H9 (cell line): ENCODE measurements at regions not wholly inside any gene's neighbourhood (a gene's known extent, or its start where the extent isn't known, plus 50 kb on each side); places are given as distances from the start of the nearest gene placed in this dataset.

Experiments used
- DNase-seq: peaks from one replicate; pipeline ENCODE4 v3.0.0-alpha.2; 2017
- H2AFZ ChIP-seq: one replicate; pipeline ENCODE4 v1.6.1; 2013; ENCODE audit warnings: mild to moderate bottlenecking, low read length, control low read depth, moderate library complexity
- H2AK5ac ChIP-seq: 2 replicates; pipeline ENCODE4 v1.6.1; 2013; ENCODE audit warnings: low read length, control low read depth, mixed read lengths; ENCODE audit not compliant: insufficient read length
- H2BK120ac ChIP-seq: one replicate; pipeline ENCODE4 v1.6.1; 2013; ENCODE audit warnings: low read depth, mild to moderate bottlenecking, low read length, control low read depth, inconsistent platforms; ENCODE audit not compliant: poor library complexity, severe bottlenecking
- H2BK12ac ChIP-seq: 2 replicates; pipeline ENCODE4 v1.6.1; 2013; ENCODE audit warnings: low read length, control low read depth, mixed read lengths, low read depth; ENCODE audit not compliant: insufficient read length
- H2BK15ac ChIP-seq: 2 replicates; pipeline ENCODE4 v1.6.1; 2013; ENCODE audit warnings: low read depth, low read length, control low read depth
- H2BK20ac ChIP-seq: one replicate; pipeline ENCODE4 v1.6.1; 2013; ENCODE audit warnings: low read depth, mild to moderate bottlenecking, low read length, control low read depth, inconsistent platforms; ENCODE audit not compliant: poor library complexity, severe bottlenecking
- H2BK5ac ChIP-seq: 2 replicates; pipeline ENCODE4 v1.6.1; 2013; ENCODE audit warnings: low read length, control low read depth, mixed read lengths; ENCODE audit not compliant: insufficient read length
- H3K14ac ChIP-seq: 2 replicates; pipeline ENCODE4 v1.6.1; 2013; ENCODE audit warnings: low read length, control low read depth; ENCODE audit not compliant: insufficient read depth
- H3K18ac ChIP-seq: 2 replicates; pipeline ENCODE4 v1.6.1; 2013; ENCODE audit warnings: low read depth, mild to moderate bottlenecking, mixed read lengths, low read length, control low read depth; ENCODE audit not compliant: insufficient read length
- H3K23ac ChIP-seq: 2 replicates; pipeline ENCODE4 v1.6.1; 2013; ENCODE audit warnings: low read length, control low read depth, mixed read lengths, low read depth; ENCODE audit not compliant: insufficient read length
- H3K23me2 ChIP-seq: 2 replicates; pipeline ENCODE4 v1.6.1; 2013; ENCODE audit warnings: low read depth, mild to moderate bottlenecking, mixed read lengths, low read length, control low read depth; ENCODE audit not compliant: insufficient read length, poor library complexity, severe bottlenecking
- H3K27ac ChIP-seq: 2 replicates; pipeline ENCODE4 v1.5.1; 2013; ENCODE audit warnings: low read length, control low read depth, mixed read lengths, low read depth; ENCODE audit not compliant: insufficient read length
- H3K27me3 ChIP-seq: 2 replicates; pipeline ENCODE4 v1.6.1; 2013; ENCODE audit warnings: low read length, control low read depth, inconsistent platforms; ENCODE audit not compliant: insufficient read depth
- H3K4ac ChIP-seq: 2 replicates; pipeline ENCODE4 v1.6.1; 2013; ENCODE audit warnings: low read depth, mild to moderate bottlenecking, control low read depth, inconsistent platforms, low read length, moderate library complexity
- H3K4me1 ChIP-seq: 2 replicates; pipeline ENCODE4 v1.6.1; 2013; ENCODE audit warnings: low read length, control low read depth, inconsistent platforms; ENCODE audit not compliant: insufficient read depth
- H3K4me2 ChIP-seq: 2 replicates; pipeline ENCODE4 v1.6.1; 2013; ENCODE audit warnings: low read length, control low read depth, mixed read lengths; ENCODE audit not compliant: insufficient read length, insufficient read depth
- H3K56ac ChIP-seq: 2 replicates; pipeline ENCODE4 v1.6.1; 2013; ENCODE audit warnings: low read depth, mild to moderate bottlenecking, mixed read lengths, low read length, control low read depth; ENCODE audit not compliant: insufficient read length
- H3K79me1 ChIP-seq: 2 replicates; pipeline ENCODE4 v1.6.1; 2013; ENCODE audit warnings: low read depth, mild to moderate bottlenecking, moderate library complexity, low read length, control low read depth, inconsistent platforms; ENCODE audit not compliant: insufficient read depth, poor library complexity, severe bottlenecking
- H3K79me2 ChIP-seq: 2 replicates; pipeline ENCODE4 v1.6.1; 2013; ENCODE audit warnings: low read length, control low read depth, inconsistent platforms; ENCODE audit not compliant: insufficient read depth
- H3K9ac ChIP-seq: 2 replicates; pipeline ENCODE4 v1.6.1; 2013; ENCODE audit warnings: low read length, control low read depth, mixed read lengths; ENCODE audit not compliant: insufficient read length; ENCODE audit errors: extremely low read depth
- H3K9me3 ChIP-seq: one replicate; pipeline ENCODE4 v1.6.1; 2013; ENCODE audit warnings: low read depth, low read length, inconsistent platforms; ENCODE audit not compliant: control insufficient read depth
- H3T11ph ChIP-seq: one replicate; pipeline ENCODE4 v1.6.1; 2013; ENCODE audit warnings: mild to moderate bottlenecking, low read length, control low read depth, inconsistent platforms
- H4K20me1 ChIP-seq: one replicate; pipeline ENCODE4 v1.6.1; 2013; ENCODE audit not compliant: control insufficient read depth, insufficient read length, insufficient read depth
- H4K5ac ChIP-seq: 2 replicates; pipeline ENCODE4 v1.6.1; 2013; ENCODE audit warnings: low read depth, mild to moderate bottlenecking, mixed read lengths, low read length, control low read depth; ENCODE audit not compliant: insufficient read length
- H4K8ac ChIP-seq: replicated peaks from 2 replicates; pipeline ENCODE4 v1.6.1; 2013; ENCODE audit warnings: low read length, control low read depth, mixed read lengths, low read depth; ENCODE audit not compliant: insufficient read length
- H4K91ac ChIP-seq: 2 replicates; pipeline ENCODE4 v1.6.1; 2013; ENCODE audit warnings: low read depth, mild to moderate bottlenecking, moderate library complexity, mixed read lengths, low read length, control low read depth; ENCODE audit not compliant: insufficient read length
- H3K27ac Mint-ChIP-seq, 3 experiments: 2 replicates in 2 of 3; 3 replicates in 1 of 3; pipeline ENCODE4 v1.8.0; 2020 to 2021; ENCODE audit warnings: mixed read lengths in 3 of 3, mild to moderate bottlenecking in 1 of 3, moderate library complexity in 1 of 3
- H3K27me3 Mint-ChIP-seq: 2 replicates; pipeline ENCODE4 v1.8.0; 2021; ENCODE audit warnings: low read depth, mild to moderate bottlenecking, moderate library complexity, mixed read lengths
- H3K36me3 Mint-ChIP-seq, 3 experiments: 2 replicates in 2 of 3; 3 replicates in 1 of 3; pipeline ENCODE4 v1.8.0; 2020 to 2021; ENCODE audit warnings: low read depth in 3 of 3, mixed read lengths in 3 of 3; ENCODE audit not compliant: insufficient read depth in 1 of 3
- H3K4me1 Mint-ChIP-seq, 2 experiments: 2 replicates each; pipeline ENCODE4 v1.8.0; 2020; ENCODE audit warnings: mixed read lengths in 2 of 2
- H3K4me3 Mint-ChIP-seq, 2 experiments: 2 replicates in 1 of 2; 3 replicates in 1 of 2; pipeline ENCODE4 v1.8.0; 2020 to 2021; ENCODE audit warnings: mild to moderate bottlenecking in 2 of 2, mixed read lengths in 2 of 2, moderate library complexity in 1 of 2
- H3K9me3 Mint-ChIP-seq, 2 experiments: 2 replicates in 1 of 2; 3 replicates in 1 of 2; pipeline ENCODE4 v1.8.0; 2020; ENCODE audit warnings: mild to moderate bottlenecking in 2 of 2, mixed read lengths in 2 of 2, moderate library complexity in 1 of 2
- CTCF ChIP-seq: fragments of 200-600 bp; sonication (generic); conservative IDR thresholded peaks from 3 replicates; pipeline ENCODE4 v1.8.0; 2021; ENCODE audit warnings: antibody characterized with exemption, mild to moderate bottlenecking
- WGBS: extraction: QIAGEN DNeasy Blood & Tissue Kit; methylation state at CpG from one replicate; pipeline ENCODE4 v1.1.7; 2013; ENCODE audit warnings: missing lambda C conversion rate, low lambda C conversion rate, mixed read lengths; ENCODE audit not compliant: insufficient read length; ENCODE audit errors: extremely low coverage; 5-methylcytosine and 5-hydroxymethylcytosine counted together

GRCh38 chr3:75981401-75981800 is 196.1 kb upstream of the ZNF717 start:
- no peak overlapping the region for H4K8ac ChIP-seq
- no peaks in the 10 kb centered on the region for H3K79me1 ChIP-seq
- no peaks in the 10 kb centered on the region for H3K79me2 ChIP-seq
- peaks cover 0 to 6% of the 10 kb centered on the region in 2 experiments; a peak in 2 of 5 replicates for H3K9me3 Mint-ChIP-seq
- no peak for DNase-seq
- H3K18ac ChIP-seq: no peak overlapping the region
- no peak overlapping the region for H4K5ac ChIP-seq
- no peak overlapping the region for H3K23ac ChIP-seq
- no peak overlapping the region for H3K4ac ChIP-seq
- WGBS: no CpG with 5 or more reads among the region's 1 CpG
- H4K91ac ChIP-seq: no peak overlapping the region
- H3K27ac ChIP-seq: no peak overlapping the region
- H3K4me1 Mint-ChIP-seq: no peaks in the 10 kb centered on the region
- no peaks in the 10 kb centered on the region for H4K20me1 ChIP-seq
- no peak overlapping the region for H2BK15ac ChIP-seq
- H2BK120ac ChIP-seq: no peak overlapping the region
- H3K14ac ChIP-seq: no peak overlapping the region
- H2BK12ac ChIP-seq: no peak overlapping the region
- no peak overlapping the region for H3K56ac ChIP-seq
- H3K27me3 ChIP-seq: no peaks in the 10 kb centered on the region
- H3K4me3 Mint-ChIP-seq: no peak overlapping the region
- no peak overlapping the region for H3K9ac ChIP-seq
- H3K9me3 ChIP-seq: no peaks in the 10 kb centered on the region
- no peak for TF ChIP-seq CTCF
- H3K23me2 ChIP-seq: no peaks in the 10 kb centered on the region
- H3K36me3 Mint-ChIP-seq: peaks cover 0 to 6% (median 0%) of the 10 kb centered on the region in 3 experiments; a peak in 3 of 7 replicates
- no peak overlapping the region for H3T11ph ChIP-seq
- H2BK5ac ChIP-seq: no peak overlapping the region
- H2BK20ac ChIP-seq: no peak overlapping the region
- H2AFZ ChIP-seq: no peak overlapping the region
- H3K4me2 ChIP-seq: no peak overlapping the region
- H3K4me1 ChIP-seq: no peaks in the 10 kb centered on the region
- H3K27ac Mint-ChIP-seq: no peak overlapping the region
- no peak overlapping the region for H2AK5ac ChIP-seq
- H3K27me3 Mint-ChIP-seq: no peaks in the 10 kb centered on the region
